ENCODE measurements at regions not wholly inside any gene's neighbourhood (a gene's known extent, or its start where the extent isn't known, plus 50 kb on each side); places are given as distances from the start of the nearest gene placed in this dataset.
"Not testable (repeated sequence)": the region's sequence is repeated elsewhere in the genome, so short reads cannot be mapped to it uniquely, and the experiment has no call there.

- no peak for FAIRE-seq
Observed at GRCh38 chr14:25884657-25885056, 713.2 kb downstream of the NOVA1 start.

DNA sequence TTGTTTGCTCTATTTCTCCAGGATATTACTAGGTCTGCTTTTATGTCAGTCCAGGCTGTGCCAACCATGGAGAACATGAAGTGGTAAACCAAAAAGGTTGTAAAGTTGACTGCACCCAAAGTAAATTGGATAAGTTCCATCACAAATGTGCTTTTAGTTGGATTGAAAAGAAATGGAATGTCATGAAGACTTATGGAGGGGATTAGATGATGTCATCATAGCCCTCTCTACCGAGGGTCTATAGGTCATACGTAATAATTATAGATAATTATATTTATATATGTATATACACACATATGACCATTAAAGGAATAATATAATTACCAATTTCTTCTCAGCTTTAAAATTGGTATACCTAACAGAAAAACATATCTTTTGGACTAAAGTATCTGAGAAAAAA, 714.9 kb downstream of the NOVA1 start:
- no peak for FAIRE-seq

More at GRCh38 chr14:25884657-25885056, 713.2 kb downstream of the NOVA1 start:
- no peak for DNase-seq (ENCODE audit: low spot score)

DNA sequence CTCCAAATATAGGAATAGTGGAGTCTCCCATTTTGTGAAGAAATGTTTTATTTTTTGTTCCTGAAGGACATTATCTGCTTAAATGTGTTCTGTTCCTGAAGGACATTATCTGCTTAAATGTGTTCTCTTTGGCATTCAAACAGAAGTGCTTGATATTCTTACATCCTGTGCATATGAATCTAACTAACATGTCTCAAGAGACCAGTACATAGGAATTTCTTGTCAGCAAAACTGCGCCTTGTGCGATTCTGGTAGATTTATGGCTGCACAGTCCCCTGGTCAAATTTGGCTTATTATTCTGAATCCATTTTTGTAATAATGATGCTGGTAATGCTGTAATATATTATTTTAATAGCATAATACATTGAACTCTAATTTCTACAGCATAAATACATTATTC, 722.4 kb downstream of the NOVA1 start:
- DNase-seq (ENCODE audit: low spot score) (no peak), FAIRE-seq (no peak)

More for the DNA sequence above, 714.9 kb downstream of the NOVA1 start:
- no peak for DNase-seq (ENCODE audit: low spot score)

DNA sequence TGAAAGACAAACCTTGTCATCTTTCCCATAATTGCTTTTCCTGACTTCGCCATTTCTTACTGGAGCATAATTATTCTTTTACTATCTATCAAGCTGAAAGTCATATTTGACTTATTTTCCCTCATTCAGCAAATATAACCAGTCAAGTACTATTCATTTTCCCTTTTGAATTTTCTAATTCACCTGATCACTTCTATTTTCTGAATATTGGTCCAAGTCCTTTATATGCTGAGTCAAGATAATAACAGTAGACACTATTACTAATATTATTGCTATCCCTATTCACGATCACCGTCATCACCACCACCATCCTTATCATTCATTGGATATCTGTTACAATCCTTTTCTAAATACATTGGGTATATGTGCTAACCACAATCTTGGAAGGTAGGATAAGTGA, 728.0 kb downstream of the NOVA1 start:
- FAIRE-seq (no peak), DNase-seq (ENCODE audit: low spot score) (no peak)

- DNase-seq (ENCODE audit: low spot score) (no peak), FAIRE-seq (no peak)
Observed at GRCh38 chr14:25868521-25869314, 729.1 kb downstream of the NOVA1 start.

- FAIRE-seq (no peak), DNase-seq (ENCODE audit: low spot score) (no peak)
Observed at GRCh38 chr14:25861406-25861805, 736.4 kb downstream of the NOVA1 start.

DNA sequence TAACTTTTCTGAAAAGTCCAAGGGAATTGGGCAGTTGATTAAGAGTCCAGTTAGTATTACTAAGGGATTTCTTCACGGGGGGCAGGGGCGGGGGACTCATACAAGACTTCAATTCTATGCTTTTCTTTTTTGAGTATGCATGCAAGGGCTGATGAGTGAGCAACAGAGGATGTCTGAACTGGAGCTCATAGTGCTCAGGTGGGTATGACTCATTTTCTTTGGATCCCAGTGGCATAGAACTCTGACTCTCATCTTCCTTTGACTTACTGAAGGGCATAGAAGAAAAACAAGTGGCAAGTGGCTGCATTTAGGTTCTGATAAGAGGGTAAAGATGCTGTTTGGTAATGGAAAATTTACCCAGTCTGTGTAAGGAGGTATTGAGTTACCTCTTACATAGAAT, 749.2 kb downstream of the NOVA1 start:
- FAIRE-seq: no peak
- no peak for DNase-seq (ENCODE audit: low spot score)

DNA sequence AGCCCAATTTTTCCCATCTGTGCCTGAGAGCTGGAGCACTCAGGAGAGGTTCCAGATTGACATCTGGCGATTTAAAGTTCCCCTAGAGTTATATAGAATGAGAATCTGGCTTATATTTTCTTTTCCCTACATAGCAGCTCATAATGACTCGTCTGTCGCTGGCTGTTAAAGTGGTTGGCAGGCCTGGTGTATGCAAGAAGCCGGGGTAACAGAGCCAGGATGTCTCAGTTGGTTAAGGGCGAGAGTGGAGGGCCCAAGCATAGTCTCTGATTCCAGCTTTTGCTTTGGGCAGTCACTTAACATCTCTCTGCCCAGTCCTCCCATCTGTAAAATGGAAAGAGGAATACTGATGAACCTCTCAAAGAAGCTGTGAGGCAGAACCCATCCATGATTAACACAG, 751.6 kb downstream of the NOVA1 start:
- no peak for FAIRE-seq
- DNase-seq (ENCODE audit: low spot score): no peak

- DNase-seq (ENCODE audit: low spot score) (no peak), FAIRE-seq (no peak)
Observed at GRCh38 chr14:25843481-25844470, 754.1 kb downstream of the NOVA1 start.

DNA sequence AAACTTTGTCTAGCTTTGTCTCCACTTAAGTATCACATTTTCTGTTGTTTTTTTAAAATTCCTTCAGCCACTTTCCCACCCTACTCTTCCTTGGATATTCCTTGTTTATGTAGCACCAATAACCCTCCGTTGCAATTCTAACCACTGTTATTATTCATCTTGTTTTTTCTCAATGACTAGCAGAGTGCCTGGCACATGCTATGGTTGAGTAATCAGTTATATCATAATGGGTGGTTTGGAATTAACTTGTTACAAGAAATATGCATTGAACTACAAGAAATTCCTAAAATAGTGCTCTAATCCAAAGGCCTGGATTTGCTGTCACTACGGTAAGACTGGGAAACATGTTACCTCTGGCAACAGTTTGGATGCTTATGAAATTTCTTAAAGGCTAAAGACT, 756.6 kb downstream of the NOVA1 start:
- no peak for FAIRE-seq
- no peak for DNase-seq (ENCODE audit: low spot score)

DNA sequence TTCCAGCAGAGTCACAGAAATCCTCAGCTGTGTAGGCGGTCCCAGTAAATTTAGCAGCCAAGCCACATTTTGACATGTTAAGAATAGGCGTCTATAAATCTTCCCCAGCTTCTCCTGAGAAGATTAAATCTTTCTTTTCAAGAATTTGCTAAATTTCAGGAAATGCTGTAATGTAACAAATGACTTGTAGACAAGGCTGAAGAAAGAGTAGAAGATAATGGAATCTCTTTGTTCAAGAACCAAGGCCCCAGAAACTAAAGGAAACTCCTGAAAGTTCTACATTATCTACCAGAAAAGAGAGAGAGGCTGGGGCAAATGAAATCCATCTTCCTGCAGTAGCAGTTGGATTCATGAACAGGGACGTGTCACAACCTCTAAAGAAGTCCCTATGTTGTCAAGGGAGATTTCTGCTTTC, 760.3 kb downstream of the NOVA1 start:
- no peak for DNase-seq (ENCODE audit: low spot score)

DNA sequence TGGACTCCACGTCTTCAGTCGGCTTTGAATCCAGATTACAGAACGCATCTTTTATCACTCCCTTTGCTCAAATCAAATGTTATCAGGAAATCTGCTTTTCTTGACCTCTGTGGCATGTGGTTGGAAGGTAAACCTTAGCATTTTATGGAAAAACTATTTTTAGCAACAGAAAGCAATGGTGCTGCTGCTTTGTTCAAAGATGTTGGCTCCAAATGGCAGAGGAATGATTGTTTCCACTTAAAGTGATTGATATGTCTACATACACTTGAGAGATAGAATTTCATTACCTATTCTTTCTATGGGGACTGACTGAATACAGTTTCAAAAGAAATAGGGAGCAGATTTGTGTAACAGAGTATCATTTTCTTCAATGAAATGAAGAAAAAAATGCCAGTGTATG, 761.2 kb downstream of the NOVA1 start:
- no peak for DNase-seq (ENCODE audit: low spot score)
- no peak for FAIRE-seq

More for the DNA sequence above, 760.3 kb downstream of the NOVA1 start:
- FAIRE-seq: no peak

DNA sequence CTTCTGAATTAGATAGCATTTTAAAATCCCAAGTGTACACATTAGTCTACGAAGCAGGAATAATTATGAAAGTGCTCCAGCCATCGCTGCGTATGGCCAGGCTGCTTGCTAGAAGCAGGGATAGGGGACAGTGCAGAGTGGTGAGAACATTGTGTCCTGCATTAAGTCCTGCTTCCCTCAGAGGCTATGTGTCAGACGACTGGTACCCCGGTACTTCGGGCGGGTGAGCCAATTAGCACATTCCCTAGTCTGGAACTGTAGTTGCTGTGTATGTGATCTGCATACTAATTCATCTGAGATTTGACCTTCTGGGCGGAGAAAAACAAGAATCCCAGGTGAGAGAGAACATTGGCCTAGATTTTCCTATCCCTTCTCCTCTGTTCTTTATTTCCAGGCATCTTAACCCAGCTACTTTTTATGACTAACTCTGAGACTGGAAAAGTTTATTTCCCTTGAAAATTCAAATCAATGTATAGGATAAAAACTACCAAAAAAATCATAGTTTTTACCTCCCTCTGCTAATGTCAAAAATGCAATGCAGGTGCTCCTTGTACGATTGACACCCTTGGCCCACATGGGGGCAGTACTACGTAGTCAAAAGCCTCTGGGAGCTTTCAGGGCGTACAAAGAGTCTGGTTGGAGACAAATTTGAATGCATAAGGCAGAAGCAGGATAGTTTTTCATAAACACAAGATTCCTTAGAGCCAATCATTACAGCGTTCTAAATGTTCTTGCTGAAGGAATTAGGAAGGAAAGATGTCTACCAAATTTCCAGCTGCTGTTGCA, 764.3 kb downstream of the NOVA1 start:
- DNase-seq (ENCODE audit: low spot score): no peak
- FAIRE-seq: no peak

GRCh38 chr14:25832585-25832984, 765.2 kb downstream of the NOVA1 start:
- DNase-seq (ENCODE audit: low spot score) (no peak), FAIRE-seq (no peak)

DNA sequence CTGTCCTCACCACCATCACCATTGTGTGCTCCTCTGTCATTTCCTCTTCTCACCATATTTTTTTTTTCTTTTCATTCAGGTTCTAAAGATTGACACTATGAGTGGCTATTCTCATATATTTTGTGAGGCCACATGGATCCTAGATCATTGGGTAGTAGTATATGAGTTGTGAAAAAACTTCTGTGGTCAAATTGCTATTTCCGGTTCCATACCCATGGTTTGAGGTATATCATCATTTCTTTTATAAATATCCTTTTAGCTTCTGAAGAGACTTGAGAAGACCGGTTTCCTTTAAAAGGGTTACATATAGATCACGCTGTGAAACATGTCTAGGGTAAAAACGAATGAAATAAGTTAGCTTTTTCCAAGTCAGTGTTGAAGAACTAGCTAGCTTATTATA, 769.3 kb downstream of the NOVA1 start:
- FAIRE-seq (no peak), DNase-seq (ENCODE audit: low spot score) (no peak)

DNA sequence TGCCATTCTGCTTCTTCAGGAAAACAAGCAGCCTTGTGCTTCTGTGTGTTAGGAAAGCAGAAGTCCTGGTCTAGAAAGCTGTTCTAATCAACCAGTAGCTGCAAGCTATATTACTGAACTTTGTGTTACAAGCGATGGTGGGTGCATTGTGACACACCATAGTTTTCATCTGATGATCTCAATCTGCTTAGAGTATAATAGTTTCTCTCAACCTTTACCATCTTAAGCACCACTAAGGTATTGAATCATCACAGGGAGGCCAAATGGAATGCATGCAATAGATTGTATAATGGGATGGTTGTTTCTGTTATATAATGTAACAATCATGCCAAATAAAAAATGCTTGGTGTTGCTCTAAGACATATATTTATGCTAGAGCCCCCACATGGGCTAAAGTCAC, 771.7 kb downstream of the NOVA1 start:
- FAIRE-seq: no peak
- DNase-seq (ENCODE audit: low spot score): no peak

DNA sequence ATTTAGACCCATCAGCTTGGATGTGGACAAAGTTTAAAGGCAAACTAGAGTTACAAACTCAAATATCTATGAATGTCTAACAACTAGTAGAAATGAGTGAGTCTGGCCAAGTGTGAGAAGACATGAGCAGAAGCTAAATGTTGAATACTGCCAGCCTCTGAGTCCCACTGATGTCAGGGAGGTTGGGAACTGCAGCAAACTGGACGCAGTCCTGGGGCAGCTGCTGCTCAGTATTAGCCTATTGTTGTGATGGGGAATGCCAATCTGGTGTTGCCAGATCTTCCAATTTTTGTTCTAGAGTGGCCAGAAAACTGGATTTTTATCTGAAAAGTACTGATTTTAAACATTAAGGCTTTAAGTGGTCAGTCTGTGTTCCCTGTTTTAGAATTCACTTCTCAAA, 770.4 kb upstream of the STXBP6 start:
- FAIRE-seq: no peak
- no peak for DNase-seq (ENCODE audit: low spot score)

DNA sequence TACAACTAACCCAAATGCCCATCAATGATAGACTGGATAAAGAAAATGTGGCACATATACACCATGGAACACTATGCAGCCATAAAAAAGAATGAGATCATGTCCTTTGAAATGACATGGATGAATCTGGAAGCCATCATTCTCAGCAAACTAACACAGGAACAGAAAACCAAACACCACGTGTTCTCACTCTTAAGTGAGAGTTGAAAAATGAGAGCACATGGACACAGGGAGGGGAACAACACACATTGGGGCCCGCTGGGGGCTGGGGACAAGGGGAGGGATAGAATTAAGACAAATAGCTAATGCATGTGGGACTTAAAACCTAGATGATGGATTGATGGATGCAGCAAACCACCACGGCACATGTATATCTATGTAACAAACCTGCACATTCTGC, 764.7 kb upstream of the STXBP6 start:
- not testable (repeated sequence) for FAIRE-seq; DNase-seq (ENCODE audit: low spot score)

GRCh38 chr14:25803386-25804018, 753.6 kb upstream of the STXBP6 start:
- FAIRE-seq: no peak
- no peak for DNase-seq (ENCODE audit: low spot score)

DNA sequence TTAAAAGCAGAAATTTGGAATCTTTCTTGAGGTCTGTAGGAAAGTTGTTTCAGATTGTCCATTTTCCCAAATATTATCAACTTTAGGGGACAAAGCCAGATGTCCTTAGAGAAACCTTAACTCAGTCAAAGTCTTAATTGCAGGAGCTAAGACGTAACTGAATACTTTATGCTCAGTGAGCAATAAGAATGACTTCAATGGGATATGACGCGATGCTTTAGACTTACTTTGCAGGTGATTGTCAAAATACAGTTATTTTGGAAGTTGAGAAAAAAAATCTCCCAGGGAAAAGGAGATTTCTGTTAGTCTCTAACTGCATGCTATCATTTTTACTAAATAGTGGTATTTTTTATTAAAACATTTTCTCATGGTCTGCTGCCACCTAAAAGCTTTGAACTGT, 750.9 kb upstream of the STXBP6 start:
- DNase-seq (ENCODE audit: low spot score) (no peak), FAIRE-seq (no peak)

DNA sequence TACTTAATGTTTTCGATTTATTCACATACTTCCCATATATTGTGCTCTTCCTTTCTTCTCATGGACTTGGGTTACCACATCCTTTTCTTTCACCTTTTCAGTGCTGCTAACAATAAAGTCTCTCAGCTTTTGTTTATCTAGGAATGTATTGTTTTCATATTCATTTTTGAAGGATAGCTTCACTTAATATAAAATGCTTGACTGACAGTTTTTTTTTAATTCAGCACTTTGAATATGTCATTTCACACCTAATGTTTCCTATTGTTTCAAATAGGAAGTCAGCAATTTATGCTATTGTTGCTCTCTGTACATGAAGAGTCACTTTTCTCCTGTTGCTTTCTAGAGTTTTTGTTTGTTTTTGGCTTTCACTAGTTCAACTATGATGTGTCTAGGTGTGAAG, 738.3 kb upstream of the STXBP6 start:
- no peak for FAIRE-seq
- DNase-seq (ENCODE audit: low spot score): no peak
